SK-N-MC (cell line): ENCODE measurements at regions not wholly inside any gene's neighbourhood (a gene's known extent, or its start where the extent isn't known, plus 50 kb on each side); places are given as distances from the start of the nearest gene placed in this dataset.
"Not testable (repeated sequence)": the region's sequence is repeated elsewhere in the genome, so short reads cannot be mapped to it uniquely, and the experiment has no call there.

Experiments used
- DNase-seq: peaks from one replicate; pipeline ENCODE4 v3.0.0-alpha.2; 2011; ENCODE audit warnings: low read depth, low spot score
- H3K27ac ChIP-seq: fragments of 200-600 bp; sonication (generic); 2 replicates; pipeline ENCODE4 v1.5.1; 2016; ENCODE audit warnings: mixed run types
- H3K36me3 ChIP-seq: fragments of 200-600 bp; sonication (generic); 2 replicates; pipeline ENCODE4 v1.6.1; 2017; ENCODE audit warnings: antibody characterized with exemption, low read length, mixed read lengths; ENCODE audit not compliant: insufficient read depth
- H3K4me3 ChIP-seq: fragments of 200-600 bp; sonication (generic); 2 replicates; pipeline ENCODE4 v1.5.1; 2016
- H3K9ac ChIP-seq: fragments of 200-600 bp; sonication (generic); 2 replicates; pipeline ENCODE4 v1.8.0; 2017; ENCODE audit warnings: mixed run types, mixed read lengths; ENCODE audit not compliant: insufficient read length
- H3K9me3 ChIP-seq: fragments of 200-600 bp; sonication (generic); 2 replicates; pipeline ENCODE4 v1.6.1; 2017; ENCODE audit warnings: low read depth, mild to moderate bottlenecking, antibody characterized with exemption, low read length, moderate library complexity, mixed read lengths
- EZH2 ChIP-seq: fragments of 200-600 bp; sonication (generic); IDR thresholded peaks from one replicate; pipeline ENCODE4 v1.6.1; 2017; ENCODE audit warnings: antibody characterized with exemption
- FOXP2 ChIP-seq: optimal IDR thresholded peaks from 2 replicates; pipeline ENCODE3; 2011; ENCODE audit warnings: mild to moderate bottlenecking, moderate library complexity; ENCODE audit not compliant: insufficient read depth; ENCODE audit errors: extremely low read length, control extremely low read depth
- POLR2AphosphoS5 ChIP-seq: IDR thresholded peaks from 2 replicates; pipeline ENCODE4 v1.6.1; 2012; ENCODE audit warnings: mild to moderate bottlenecking, low read depth, low read length, borderline replicate concordance

DNA sequence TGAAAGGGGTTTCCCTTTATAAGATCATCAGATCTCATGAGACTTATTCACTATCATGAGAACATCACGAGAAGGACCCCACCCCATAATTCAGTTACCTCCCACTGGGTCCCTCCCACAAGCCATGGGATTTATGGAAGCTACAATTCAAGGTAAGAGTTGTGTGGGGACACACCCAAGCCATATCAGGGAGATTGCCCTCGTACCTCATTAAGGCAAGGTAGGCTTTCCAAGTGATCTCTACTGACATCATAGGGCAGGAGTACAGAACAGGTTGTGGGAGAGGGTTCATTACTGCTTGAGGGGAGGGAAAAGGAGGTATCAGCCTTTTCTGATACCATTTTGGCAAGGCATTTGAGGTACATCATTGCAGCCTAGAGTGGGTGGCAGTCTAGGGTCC is 524.6 kb downstream of the PRKD1 start:
- H3K4me3 ChIP-seq, result no peak overlapping the region
- DNase-seq, result no peak
- H3K27ac ChIP-seq, result no peak overlapping the region
- H3K9ac ChIP-seq, result no peak overlapping the region
- no peaks in the 10 kb centered on the region for H3K36me3 ChIP-seq
- H3K9me3 ChIP-seq, result no peaks in the 10 kb centered on the region
- TF ChIP-seq EZH2 (no peak), FOXP2 (no peak), POLR2AphosphoS5 (no peak)

DNA sequence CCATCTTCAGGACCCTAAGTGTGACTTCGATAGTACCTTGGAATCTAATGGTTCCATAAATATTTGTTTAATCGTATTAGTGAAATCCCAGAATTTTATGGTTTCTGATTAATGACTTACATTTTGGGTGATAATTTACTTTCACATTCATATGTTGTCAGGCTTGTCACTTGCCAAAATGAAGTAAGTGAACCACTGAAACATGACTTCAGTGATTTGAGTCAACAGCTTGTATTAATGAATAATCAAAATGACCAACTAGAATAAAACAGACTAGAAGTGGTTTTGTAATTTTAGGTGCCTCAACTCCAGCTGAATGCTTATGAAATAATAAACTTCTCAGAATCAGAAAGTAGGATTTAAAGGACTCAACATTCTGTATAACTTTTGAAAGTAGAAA is 517.1 kb downstream of the PRKD1 start:
- no peak overlapping the region for H3K9ac ChIP-seq
- no peak for DNase-seq
- H3K36me3 ChIP-seq, result no peaks in the 10 kb centered on the region
- no peak overlapping the region for H3K4me3 ChIP-seq
- TF ChIP-seq EZH2 (no peak), POLR2AphosphoS5 (no peak), FOXP2 (no peak)
- no peaks in the 10 kb centered on the region for H3K9me3 ChIP-seq
- H3K27ac ChIP-seq, result no peak overlapping the region

DNA sequence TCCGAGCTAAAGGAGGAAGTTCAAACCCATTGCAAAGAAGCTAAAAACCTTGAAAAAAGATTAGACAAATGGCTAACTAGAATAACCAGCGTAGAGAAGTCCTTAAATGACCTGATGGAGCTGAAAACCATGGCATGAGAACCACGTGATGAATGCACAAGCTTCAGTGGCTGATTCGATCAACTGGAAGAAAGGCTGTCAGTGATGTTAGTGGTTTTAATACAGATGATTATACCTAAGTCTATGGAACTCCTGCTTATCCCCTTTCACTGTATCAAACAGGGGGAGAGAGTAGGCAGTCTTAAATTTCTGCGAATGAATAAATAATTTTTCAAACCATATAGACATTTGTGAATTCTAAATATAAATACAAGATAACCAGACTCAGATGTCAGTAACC is 512.7 kb downstream of the PRKD1 start:
- not testable (repeated sequence) for DNase-seq, H3K4me3 ChIP-seq, H3K9ac ChIP-seq, H3K27ac ChIP-seq, H3K9me3 ChIP-seq, H3K36me3 ChIP-seq

DNA sequence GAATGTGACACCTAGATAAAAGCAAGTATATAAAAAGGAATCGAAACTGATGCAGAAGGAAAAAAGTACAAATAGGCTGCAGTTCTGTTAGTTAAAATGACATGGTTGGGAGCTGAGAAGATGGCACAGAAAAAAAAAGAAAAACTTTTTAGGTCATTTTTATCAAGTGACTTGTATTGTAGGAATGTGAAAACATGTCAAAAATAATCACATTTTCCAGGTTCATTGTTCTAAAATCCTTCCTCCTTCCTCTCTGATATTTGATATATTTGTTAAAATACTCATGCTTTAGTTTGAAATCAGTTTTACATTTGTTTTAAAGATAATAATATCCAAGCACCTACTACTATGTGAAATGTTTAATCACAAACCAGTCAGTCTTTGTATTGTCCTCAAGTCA is 507.9 kb downstream of the PRKD1 start:
- no peaks in the 10 kb centered on the region for H3K36me3 ChIP-seq
- no peak for TF ChIP-seq FOXP2
- TF ChIP-seq POLR2AphosphoS5, result no peak
- no peak for TF ChIP-seq EZH2
- DNase-seq, result no peak
- no peak overlapping the region for H3K4me3 ChIP-seq
- no peak overlapping the region for H3K9ac ChIP-seq
- H3K9me3 ChIP-seq, result no peaks in the 10 kb centered on the region
- H3K27ac ChIP-seq, result no peak overlapping the region

DNA sequence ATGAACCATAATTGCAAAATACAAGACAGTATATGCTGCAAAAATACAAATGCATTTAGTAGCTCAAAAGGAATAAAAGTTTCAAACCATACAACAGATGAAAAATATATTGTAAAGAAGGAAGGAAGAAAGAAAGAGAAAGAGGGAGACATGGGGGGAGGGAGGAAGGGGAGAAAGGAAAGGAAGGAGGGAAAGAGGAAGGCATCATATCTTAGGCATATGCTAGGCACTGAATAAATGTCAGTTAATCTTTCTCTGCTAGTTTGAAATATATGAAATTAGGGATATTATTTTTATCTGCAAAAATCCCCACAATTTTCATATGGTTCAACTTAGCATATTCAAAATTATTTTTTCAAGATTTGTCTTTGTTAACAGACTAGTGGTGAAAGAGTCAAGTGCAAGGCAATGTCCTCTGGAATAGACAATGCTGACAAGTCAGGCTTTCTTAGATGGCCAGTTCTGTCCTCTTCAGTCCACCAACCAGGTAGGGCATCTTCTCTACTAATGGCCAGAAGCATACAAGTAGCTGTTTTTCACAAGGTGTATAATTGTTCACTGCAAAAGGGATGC is 506.4 kb downstream of the PRKD1 start:
- Histone ChIP-seq H3K9ac (no peak overlapping the region), H3K36me3 (no peaks in the 10 kb centered on the region), H3K27ac (no peak overlapping the region), H3K9me3 (no peaks in the 10 kb centered on the region), H3K4me3 (no peak overlapping the region)
- TF ChIP-seq FOXP2 (no peak), EZH2 (no peak), POLR2AphosphoS5 (no peak)
- DNase-seq, result no peak

DNA sequence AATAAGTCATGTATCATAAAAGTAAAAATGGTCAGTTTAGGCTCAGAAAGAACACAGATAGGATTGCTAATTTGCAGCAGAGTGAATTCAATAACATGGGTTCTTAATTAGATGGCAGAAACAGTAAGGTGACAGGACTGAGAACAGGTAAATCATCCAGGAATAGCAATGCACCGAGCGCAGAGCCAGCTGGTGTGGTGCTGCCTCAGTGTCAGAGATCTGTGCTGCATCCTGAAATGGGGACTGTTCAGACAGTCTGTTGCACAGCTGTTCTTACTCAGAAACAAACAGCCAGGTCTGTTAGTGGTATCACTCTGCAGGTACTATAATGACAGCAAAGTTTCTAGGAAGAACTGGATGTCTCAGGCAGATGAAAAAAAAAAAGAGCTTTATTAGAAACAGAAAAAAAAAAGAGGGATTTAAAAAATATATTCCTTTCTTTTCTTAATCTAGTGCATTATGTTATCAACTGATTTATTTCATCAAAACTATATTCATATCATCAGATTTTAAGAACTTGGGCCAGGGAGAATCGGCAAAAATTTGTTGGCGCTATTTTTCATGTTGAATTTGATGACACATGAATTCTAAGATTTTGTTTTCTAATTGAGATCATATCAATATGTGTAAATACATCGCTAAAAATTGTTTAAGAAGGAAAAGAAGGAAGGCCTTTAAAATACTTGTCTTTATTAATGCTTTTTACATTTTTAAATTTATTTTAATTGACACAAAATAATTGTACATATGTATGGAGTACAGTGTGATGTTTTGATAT is 501.8 kb downstream of the PRKD1 start:
- Histone ChIP-seq H3K27ac (no peak overlapping the region), H3K36me3 (no peaks in the 10 kb centered on the region), H3K9ac (no peak overlapping the region), H3K4me3 (no peak overlapping the region), H3K9me3 (no peaks in the 10 kb centered on the region)
- TF ChIP-seq EZH2, result no peak
- no peak for TF ChIP-seq POLR2AphosphoS5
- TF ChIP-seq FOXP2, result no peak
- DNase-seq, result no peak

DNA sequence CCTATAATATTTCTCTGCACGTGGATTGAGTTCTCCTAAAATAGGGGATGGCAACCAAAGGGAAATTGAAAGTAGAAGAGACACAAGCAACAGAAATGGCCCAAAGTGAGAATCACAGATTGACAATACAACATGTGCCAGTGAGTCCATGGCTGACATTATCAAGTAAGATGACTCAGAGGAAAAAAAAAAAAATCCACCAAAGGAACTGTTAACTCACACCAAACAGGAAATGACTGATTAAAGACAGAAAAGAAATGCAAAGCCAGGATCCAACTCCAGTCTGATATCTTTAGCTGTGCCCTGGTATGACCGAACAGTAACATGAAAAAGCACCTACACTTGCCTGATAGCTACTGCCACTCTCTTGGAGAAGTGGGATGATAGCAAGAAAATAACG is 485.0 kb downstream of the PRKD1 start:
- no peak overlapping the region for H3K27ac ChIP-seq
- no peaks in the 10 kb centered on the region for H3K36me3 ChIP-seq
- H3K9ac ChIP-seq, result no peak overlapping the region
- no peak overlapping the region for H3K4me3 ChIP-seq
- no peaks in the 10 kb centered on the region for H3K9me3 ChIP-seq
- TF ChIP-seq EZH2 (no peak), POLR2AphosphoS5 (no peak)
- DNase-seq, result no peak

DNA sequence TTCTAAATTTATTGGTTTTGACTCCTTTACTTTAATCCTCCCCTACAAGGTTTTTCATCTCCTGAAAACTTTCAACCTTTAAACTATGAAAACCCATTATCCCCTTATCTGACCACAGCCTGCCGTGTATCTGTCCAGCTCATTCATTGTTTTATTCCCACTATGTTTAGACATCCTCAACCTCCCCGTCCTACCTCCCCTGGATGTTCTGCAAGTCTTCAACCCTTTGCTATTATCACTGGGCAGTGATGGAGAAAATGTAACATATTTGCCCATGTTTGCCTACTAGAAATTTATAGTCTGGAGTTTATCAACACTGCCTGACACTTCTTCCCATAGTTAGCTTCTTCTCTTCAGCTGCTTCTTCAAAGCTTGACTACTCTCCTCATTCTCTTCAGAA is 483.4 kb downstream of the PRKD1 start:
- Histone ChIP-seq H3K9ac (no peak overlapping the region), H3K27ac (no peak overlapping the region), H3K36me3 (no peaks in the 10 kb centered on the region), H3K4me3 (no peak overlapping the region), H3K9me3 (no peaks in the 10 kb centered on the region)
- TF ChIP-seq POLR2AphosphoS5, result no peak
- no peak for TF ChIP-seq EZH2
- TF ChIP-seq FOXP2, result no peak
- DNase-seq, result no peak

DNA sequence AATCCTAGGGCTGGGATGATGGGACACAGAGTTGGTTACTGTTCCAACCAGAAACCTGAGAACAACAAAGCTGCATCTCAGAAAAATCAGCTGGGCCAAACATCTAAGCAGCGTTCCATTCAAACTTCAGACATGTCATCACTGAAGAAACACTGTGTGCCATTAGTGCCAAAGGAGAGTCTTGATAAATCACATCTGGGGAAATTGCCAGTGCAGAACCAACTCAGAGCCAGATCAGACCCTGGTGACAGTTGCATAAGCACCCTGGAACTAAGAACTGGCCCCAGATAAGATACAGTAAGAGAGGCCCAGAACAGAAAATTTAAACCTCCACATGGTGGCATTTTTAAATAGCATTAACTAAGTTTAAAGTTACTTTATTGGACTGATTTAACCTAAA is 482.8 kb downstream of the PRKD1 start:
- Histone ChIP-seq H3K27ac (no peak overlapping the region), H3K9me3 (no peaks in the 10 kb centered on the region), H3K9ac (no peak overlapping the region), H3K36me3 (no peaks in the 10 kb centered on the region), H3K4me3 (no peak overlapping the region)
- TF ChIP-seq EZH2 (no peak), POLR2AphosphoS5 (no peak), FOXP2 (no peak)
- no peak for DNase-seq
